HT1080 (cell line): ENCODE measurements at regions not wholly inside any gene's neighbourhood (a gene's known extent, or its start where the extent isn't known, plus 50 kb on each side); places are given as distances from the start of the nearest gene placed in this dataset.
"Not testable (repeated sequence)": the region's sequence is repeated elsewhere in the genome, so short reads cannot be mapped to it uniquely, and the experiment has no call there.

Source experiments
- DNase-seq: peaks from one replicate; pipeline ENCODE4 v3.0.0-alpha.2; 2015; ENCODE audit warnings: low read depth

GRCh38 chr10:84845628-84846261 lies 517.4 kb downstream of the CCSER2 start:
- DNase-seq: peak; percentile 14

DNA sequence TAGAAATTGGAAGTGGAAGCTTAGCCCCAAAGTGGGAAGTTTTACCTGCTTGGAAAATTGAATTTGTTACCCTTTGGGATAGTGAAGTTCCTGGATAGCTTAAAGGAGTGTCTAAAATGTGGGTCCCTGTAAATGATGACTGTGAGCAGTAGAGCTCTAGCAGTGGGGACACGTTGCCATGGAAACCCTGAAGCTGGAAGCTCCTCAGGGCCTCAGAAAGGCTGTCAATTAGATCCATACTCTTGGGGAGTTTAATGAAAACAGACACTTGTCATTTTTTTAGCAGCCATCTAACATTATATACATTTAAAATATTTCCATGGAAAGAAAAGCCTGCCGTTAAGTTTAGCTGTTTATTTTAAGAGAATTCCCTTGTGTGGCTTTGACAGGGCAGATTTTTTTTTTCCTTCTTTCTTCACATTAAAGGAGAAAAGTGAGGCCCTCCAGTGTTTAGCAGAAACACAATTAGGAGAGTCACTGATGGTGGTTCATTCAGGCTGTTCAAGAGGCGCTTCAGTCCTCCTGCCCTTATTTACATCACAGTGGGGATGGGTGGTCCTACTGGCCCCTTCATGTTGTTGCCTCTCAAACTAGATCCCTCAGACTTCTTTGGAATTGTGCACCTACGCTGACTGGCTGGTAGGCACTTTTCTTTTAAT lies 518.4 kb downstream of the CCSER2 start:
- no peak for DNase-seq

GRCh38 chr10:84848967-84849366 lies 520.6 kb downstream of the CCSER2 start:
- DNase-seq: no peak

GRCh38 chr10:84850826-84851225 lies 522.4 kb downstream of the CCSER2 start:
- DNase-seq: no peak

- DNase-seq: no peak
These were observed 526.0 kb downstream of the CCSER2 start for GRCh38 chr10:84854439-84854838.

DNA sequence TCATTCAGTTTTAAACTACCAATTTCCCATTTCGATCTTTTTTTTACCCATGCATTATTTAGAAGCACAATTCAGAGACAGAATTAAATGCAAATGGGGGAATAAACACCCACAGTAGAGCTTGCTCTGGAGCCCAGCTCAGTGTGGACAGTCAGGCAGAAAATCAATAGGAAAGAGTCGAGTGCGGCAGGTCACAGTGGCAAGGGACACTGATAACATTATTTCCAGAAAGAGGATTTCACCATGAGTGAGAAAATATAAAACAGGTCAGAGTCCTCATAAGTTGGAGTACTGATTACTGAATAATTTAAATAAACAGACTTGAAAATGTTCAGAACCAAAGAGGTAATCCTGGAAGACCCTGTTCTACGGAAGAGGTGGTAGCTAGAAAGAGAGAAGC lies 532.5 kb downstream of the CCSER2 start:
- no peak for DNase-seq

DNA sequence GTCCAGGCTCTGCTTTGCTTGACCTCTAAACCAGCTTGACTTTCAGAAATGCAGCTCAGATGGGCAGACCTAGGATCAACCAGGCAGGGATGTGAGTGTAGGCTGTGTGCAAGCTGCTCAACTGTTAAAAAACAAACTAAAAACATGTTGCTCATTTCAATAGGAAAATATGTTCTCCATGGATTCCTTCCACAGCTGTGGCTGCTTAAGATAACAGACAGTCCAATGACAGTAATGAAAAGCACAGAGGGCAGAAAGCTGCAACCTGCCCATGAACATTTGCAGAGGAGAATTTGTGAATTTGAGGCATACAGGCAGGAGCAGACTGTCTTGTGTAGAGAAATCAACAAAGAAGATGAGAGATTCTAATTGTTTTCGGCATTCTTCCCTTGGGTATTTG lies 534.2 kb downstream of the CCSER2 start:
- no peak for DNase-seq

GRCh38 chr10:84863675-84864074 lies 535.3 kb downstream of the CCSER2 start:
- no peak for DNase-seq

DNA sequence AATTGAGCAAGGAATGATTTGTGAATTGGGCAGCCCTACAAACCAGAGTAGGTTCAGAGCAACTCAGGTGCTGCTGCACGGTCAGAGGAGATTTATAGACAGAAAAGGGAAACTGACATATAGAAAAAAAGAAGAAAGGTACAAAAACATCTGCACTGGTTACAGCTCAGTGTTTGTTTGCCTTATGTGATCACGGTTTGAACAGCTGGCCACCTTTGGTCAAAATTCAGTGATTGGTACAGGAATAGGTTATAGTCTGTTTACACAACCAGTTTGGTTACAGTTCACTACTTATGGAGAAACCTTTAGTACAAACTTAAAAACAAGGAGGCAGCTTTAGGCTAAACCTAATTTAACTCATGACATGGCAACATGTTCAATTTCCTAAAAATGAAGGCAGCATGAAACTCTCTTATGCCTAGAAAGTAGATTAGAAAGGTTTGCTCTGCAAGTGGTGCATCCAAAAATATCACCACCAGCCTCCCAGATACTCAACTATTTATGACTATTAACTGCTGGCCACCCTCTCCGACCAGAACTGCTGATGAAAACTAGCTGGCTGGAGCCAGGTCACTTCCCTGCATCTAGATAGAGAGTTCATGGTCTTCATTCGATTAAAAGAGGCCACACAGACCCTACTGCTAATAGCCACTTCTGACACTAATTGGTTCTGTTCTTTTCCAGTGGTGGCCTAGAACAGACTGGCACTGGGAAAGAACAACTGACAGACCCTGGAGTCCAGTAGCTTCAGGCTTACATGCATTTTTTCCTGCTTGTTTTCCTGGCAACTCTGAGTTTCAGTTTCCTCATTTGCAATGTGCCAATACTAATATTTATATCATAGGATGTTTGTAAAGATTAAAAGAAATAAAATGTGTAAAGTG lies 548.0 kb downstream of the CCSER2 start:
- DNase-seq: no peak

DNA sequence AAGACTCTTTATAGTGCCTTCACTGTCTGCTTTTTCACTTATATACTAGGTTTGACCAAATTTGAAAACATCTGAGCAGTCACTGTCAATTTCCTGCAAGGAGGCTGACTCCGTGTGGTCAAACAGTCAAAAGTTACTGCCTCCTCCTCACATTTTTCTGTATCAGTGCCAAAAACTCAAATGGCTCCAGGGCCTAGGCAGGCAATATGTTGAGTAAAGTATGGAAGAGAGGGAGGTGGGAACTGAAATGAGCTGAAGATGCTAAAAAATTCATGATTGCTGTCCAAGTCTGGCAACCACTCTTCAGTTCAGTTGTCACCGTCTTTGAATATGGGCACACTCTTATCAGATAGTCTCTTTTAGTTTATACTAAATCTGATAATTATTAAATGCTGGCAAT lies 551.6 kb downstream of the CCSER2 start:
- DNase-seq: no peak

GRCh38 chr10:84881696-84882095 lies 553.3 kb downstream of the CCSER2 start:
- not testable (repeated sequence) for DNase-seq

GRCh38 chr10:84890706-84891105 lies 562.3 kb downstream of the CCSER2 start:
- no peak for DNase-seq

DNA sequence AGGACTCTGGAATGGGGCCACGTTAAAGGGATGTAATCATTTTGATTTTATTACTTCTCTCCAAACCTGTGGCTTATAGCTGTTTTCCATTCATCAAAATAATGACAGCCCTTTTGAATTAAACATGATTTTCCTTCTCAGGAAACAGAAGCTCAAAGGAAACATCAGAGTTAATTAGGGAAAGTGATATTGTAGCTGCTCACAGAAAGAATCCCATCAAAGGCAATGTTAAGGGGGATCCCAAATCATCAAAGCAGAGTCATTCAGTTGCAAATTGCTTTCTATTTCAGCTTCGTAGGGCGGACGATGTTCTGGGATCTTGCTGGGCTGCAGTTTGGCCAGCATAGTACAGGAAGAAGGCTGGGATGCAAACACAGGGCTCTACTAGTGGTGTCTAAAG lies 563.2 kb downstream of the CCSER2 start:
- DNase-seq: no peak

GRCh38 chr10:84895541-84895940 lies 567.2 kb downstream of the CCSER2 start:
- DNase-seq: no peak

DNA sequence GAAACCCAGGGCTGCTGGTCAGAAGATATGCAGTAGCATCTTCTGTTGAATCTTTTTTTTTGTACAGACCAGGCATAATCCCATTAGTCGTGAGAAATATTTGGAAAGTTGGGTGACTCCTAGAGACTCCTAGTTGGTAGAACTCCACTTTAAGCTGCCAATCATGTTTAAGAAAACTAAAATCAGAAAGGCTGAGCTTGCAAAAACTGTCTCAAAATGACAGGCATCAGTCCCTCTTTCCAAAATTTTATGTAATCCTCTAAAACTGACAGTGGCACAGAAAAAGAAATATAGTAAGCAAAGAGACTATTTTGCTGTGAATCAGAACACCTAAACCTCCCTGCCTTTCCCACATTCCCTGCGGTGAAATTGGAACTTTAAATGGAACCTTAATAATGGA lies 568.5 kb downstream of the CCSER2 start:
- DNase-seq: no peak

- DNase-seq: no peak
These were observed 570.9 kb downstream of the CCSER2 start for GRCh38 chr10:84899268-84899667.

DNA sequence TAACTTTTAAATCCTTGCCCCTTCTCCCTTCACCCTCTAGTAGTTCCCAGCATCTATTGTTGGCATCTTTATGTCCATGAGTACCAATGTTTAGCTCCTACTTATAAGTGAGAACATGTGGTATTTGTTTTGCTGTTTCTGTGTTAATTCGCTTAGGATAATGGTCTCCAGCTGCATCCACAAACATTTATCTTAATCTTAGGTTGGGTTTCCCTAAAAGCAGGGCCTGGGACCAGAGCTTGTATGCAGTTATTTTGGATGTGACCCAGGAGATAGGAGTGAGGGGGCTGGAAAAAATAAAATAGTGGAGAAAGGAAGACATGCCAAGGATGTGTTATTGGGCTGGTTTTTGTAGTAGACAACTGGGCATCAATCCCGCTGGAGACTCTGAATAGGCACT lies 571.8 kb downstream of the CCSER2 start:
- no peak for DNase-seq

DNA sequence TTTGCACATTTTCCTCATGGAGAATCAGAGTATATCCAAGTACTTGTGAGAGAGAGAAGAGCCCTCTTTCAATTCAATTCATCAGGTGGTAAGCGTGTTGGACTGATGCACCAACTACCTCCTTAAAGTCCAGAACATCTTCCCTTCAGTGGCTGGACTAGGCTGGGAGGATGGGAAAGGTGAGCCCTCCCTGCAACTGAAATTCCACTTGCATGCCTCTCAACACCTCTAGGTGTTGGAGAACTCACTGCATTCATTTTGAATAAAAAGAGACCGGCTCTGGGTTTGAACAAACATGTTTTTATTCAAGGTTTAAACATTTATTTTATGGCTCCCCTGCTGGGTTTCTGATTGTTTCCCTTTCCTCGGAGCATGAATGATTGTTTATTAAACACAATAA lies 573.5 kb downstream of the CCSER2 start:
- DNase-seq: no peak

- DNase-seq: no peak
These were observed 574.2 kb downstream of the CCSER2 start for GRCh38 chr10:84902553-84902952.

GRCh38 chr10:84903320-84903719 lies 574.9 kb downstream of the CCSER2 start:
- DNase-seq: no peak

- no peak for DNase-seq
These were observed 579.1 kb downstream of the CCSER2 start for GRCh38 chr10:84907461-84908009.

- DNase-seq: peak; percentile 72
These were observed 580.1 kb downstream of the CCSER2 start for GRCh38 chr10:84908491-84908890.
